ENCODE measurements at regions not wholly inside any gene's neighbourhood (a gene's known extent, or its start where the extent isn't known, plus 50 kb on each side); places are given as distances from the start of the nearest gene placed in this dataset.

- WGBS, 3 donors: 76 to 90% (median 81%) methylated on average over 2 of the region's 2 CpGs
- TF ChIP-seq, protein P1, sequence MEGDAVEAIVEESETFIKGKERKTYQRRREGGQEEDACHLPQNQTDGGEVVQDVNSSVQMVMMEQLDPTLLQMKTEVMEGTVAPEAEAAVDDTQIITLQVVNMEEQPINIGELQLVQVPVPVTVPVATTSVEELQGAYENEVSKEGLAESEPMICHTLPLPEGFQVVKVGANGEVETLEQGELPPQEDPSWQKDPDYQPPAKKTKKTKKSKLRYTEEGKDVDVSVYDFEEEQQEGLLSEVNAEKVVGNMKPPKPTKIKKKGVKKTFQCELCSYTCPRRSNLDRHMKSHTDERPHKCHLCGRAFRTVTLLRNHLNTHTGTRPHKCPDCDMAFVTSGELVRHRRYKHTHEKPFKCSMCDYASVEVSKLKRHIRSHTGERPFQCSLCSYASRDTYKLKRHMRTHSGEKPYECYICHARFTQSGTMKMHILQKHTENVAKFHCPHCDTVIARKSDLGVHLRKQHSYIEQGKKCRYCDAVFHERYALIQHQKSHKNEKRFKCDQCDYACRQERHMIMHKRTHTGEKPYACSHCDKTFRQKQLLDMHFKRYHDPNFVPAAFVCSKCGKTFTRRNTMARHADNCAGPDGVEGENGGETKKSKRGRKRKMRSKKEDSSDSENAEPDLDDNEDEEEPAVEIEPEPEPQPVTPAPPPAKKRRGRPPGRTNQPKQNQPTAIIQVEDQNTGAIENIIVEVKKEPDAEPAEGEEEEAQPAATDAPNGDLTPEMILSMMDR (IDR thresholded peaks at IDR 0.05): no peak
- Histone ChIP-seq H3K9me3 (no peaks in the 10 kb centered on the region), H3K27ac (no peak overlapping the region), H3K36me3 (ENCODE audit: insufficient read depth in 1 of 2, low read depth in 1 of 2) (no peaks in the 10 kb centered on the region), H3K27me3 (ENCODE audit: insufficient read depth in 3 of 3, low read length in 2 of 3) (no peaks in the 10 kb centered on the region), H3K4me1 (no peaks in the 10 kb centered on the region), H3K4me3 (no peak overlapping the region)
- DNase-seq (no peak), ATAC-seq (no peak)
- intact Hi-C loops (cut with DNase I): no loop called here
These were observed 133.4 kb upstream of the ALDH1B1 start for GRCh38 chr9:38259056-38259455.

DNA sequence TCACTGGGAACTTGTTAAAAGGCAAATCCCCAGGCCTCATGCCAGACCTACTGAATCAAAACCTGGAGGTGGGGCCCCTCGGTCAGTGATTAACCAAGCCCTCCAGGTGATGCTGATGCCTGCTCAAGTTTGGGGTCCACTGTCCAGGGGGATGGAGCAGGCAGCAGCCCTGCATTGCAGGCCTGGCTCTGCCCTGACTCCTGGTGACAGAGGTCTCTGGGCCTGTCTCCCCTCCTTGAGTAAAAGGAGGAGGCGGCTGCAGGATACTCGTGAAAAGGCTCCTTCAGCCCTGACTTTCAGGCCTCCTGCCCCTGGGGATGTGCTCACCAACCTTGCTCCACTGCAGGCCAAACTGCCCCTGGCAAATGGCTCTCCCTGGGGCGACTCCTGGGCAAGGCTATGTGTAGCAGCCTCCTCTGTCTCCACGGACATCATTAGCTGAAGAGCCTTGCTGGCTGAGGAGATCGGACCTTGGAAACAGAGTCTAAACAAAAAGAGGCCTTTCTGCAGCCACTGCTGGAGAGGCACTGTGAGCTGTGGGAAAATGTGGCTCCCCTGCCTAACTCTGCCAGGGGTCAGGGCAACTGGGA, 134.8 kb upstream of the ALDH1B1 start:
- no peaks in the 10 kb centered on the region for H3K36me3 ChIP-seq (ENCODE audit: insufficient read depth in 1 of 2, low read depth in 1 of 2)
- DNase-seq: no peak

DNA sequence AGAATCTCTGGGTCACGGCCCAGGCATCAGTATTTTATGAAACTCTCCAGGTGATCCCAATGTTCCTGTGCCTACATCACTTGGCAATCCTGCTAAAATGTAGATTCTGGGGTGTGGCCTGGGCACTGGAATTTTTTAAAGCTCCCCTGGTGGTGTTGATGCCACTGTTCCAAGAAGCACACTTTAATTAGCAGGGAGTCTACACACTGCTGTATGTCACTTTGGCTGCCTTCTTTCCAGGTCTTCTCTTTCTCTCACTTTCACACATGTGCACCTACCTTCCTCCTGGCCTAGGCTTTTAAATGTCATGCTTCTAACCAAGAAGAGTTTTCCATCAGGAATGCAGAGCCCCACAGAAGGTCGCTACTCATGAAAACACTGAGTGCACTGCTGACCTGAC, 136.0 kb upstream of the ALDH1B1 start:
- no peak for ATAC-seq
- DNase-seq: no peak
- H3K4me3 ChIP-seq: no peak overlapping the region
- H3K27ac ChIP-seq: no peak overlapping the region
- H3K27me3 ChIP-seq (ENCODE audit: insufficient read depth in 3 of 3, low read length in 2 of 3): no peaks in the 10 kb centered on the region
- no peaks in the 10 kb centered on the region for H3K36me3 ChIP-seq (ENCODE audit: insufficient read depth in 1 of 2, low read depth in 1 of 2)
- WGBS, 3 donors: 84 to 88% (median 85%) methylated on average over 2 of the region's 2 CpGs
- no peaks in the 10 kb centered on the region for H3K4me1 ChIP-seq
- TF ChIP-seq, protein P1 (IDR thresholded peaks at IDR 0.05): no peak
- intact Hi-C loops (cut with DNase I): no loop called here
- no peaks in the 10 kb centered on the region for H3K9me3 ChIP-seq

More for the DNA sequence above, 134.8 kb upstream of the ALDH1B1 start:
- Histone ChIP-seq H3K4me1 (no peaks in the 10 kb centered on the region), H3K4me3 (no peak overlapping the region), H3K9me3 (no peaks in the 10 kb centered on the region), H3K27me3 (ENCODE audit: insufficient read depth in 3 of 3, low read length in 2 of 3) (no peaks in the 10 kb centered on the region), H3K27ac (no peak overlapping the region)
- ATAC-seq: no peak
- WGBS, 3 donors: 81 to 85% (median 83%) methylated on average over 6 of the region's 6 CpGs
- intact Hi-C loops (cut with DNase I): no loop called here
- TF ChIP-seq, protein P1 (IDR thresholded peaks at IDR 0.05): no peak

GRCh38 chr9:38255599-38255998, 136.9 kb upstream of the ALDH1B1 start:
- TF ChIP-seq, protein P1 (IDR thresholded peaks at IDR 0.05): no peak
- ATAC-seq: no peak
- DNase-seq: no peak
- Histone ChIP-seq H3K27ac (no peak overlapping the region), H3K27me3 (ENCODE audit: insufficient read depth in 3 of 3, low read length in 2 of 3) (no peaks in the 10 kb centered on the region), H3K4me3 (no peak overlapping the region), H3K4me1 (no peaks in the 10 kb centered on the region), H3K36me3 (ENCODE audit: insufficient read depth in 1 of 2, low read depth in 1 of 2) (no peaks in the 10 kb centered on the region), H3K9me3 (no peaks in the 10 kb centered on the region)
- intact Hi-C loops (cut with DNase I): no loop called here
- WGBS, 3 donors: 68 to 74% (median 72%) methylated on average over 3 of the region's 3 CpGs

DNA sequence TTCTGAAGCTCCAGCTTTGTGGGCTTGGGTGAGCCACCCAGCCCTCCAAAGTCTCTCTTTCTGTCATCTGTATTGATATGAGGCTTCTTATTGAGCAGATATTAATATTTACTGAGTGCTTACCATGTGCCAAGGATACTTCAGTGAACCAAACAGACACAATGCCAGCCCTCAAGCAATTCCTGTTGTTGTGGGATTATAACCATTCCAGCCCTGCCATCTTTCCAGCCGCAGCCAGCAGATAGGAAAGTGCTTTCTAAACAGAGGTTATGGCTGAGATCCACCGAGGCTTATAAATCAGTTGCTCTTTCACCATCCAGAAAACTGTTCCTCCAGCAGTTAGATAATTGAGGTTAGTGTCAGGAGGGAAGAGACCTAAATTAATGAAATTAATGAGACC, 137.7 kb upstream of the ALDH1B1 start:
- no peak overlapping the region for H3K4me3 ChIP-seq
- no peaks in the 10 kb centered on the region for H3K4me1 ChIP-seq
- no peaks in the 10 kb centered on the region for H3K9me3 ChIP-seq
- ATAC-seq (no peak), DNase-seq (no peak)
- no peak overlapping the region for H3K27ac ChIP-seq
- no peaks in the 10 kb centered on the region for H3K36me3 ChIP-seq (ENCODE audit: insufficient read depth in 1 of 2, low read depth in 1 of 2)
- intact Hi-C loops (cut with DNase I): no loop called here
- 65 to 80% (median 68%) methylated on average over 2 of the region's 2 CpGs for WGBS, 3 donors
- no peaks in the 10 kb centered on the region for H3K27me3 ChIP-seq (ENCODE audit: insufficient read depth in 3 of 3, low read length in 2 of 3)
- TF ChIP-seq, protein P1 (IDR thresholded peaks at IDR 0.05): no peak
